Endothelial cell of umbilical vein (primary cell): ENCODE measurements at regions not wholly inside any gene's neighbourhood (a gene's known extent, or its start where the extent isn't known, plus 50 kb on each side); places are given as distances from the start of the nearest gene placed in this dataset.

Source experiments
- BruUV-seq: library from RNA; stranded (reverse); fragments of 400-500 nt; replicated peaks from 2 replicates; lab custom pipeline; 2021; lab: Mats Ljungman, UMichigan
- CTCF ChIA-PET: fragments of 300-600, 350-600 bp; sonication (Branson Sonifier 250); formaldehyde crosslinking; loops from one replicate; lab custom pipeline; 2021; ENCODE audit warnings: antibody characterized with exemption, inconsistent platforms; lab: Charles Lee
- POLR2A ChIA-PET: fragments of 300-600, 350-600 bp; sonication (Branson Sonifier 250); formaldehyde crosslinking; loops from one replicate; lab custom pipeline; 2021; ENCODE audit warnings: antibody characterized with exemption, inconsistent platforms; lab: Charles Lee
- DNase-seq: peaks from one replicate; pipeline ENCODE4 v3.0.0-alpha.2; 2011; ENCODE audit warnings: low read depth, low spot score
- FAIRE-seq: peaks from 2 replicates; lab custom pipeline; 2011; peaks lifted over from hg19 to GRCh38; lab: Jason Lieb, UNC
- H2AFZ ChIP-seq: 2 replicates; pipeline ENCODE4 v1.6.0; 2012; ENCODE audit warnings: low read depth, low read length, control low read depth, inconsistent platforms
- H3K27ac ChIP-seq: 2 replicates; pipeline ENCODE4 v1.5.1; 2011; ENCODE audit warnings: low read depth, mild to moderate bottlenecking, control low read depth, low read length, moderate library complexity; ENCODE audit not compliant: insufficient read depth
- H3K27me3 ChIP-seq, 2 experiments: 2 replicates each; pipeline versions ENCODE4 v1.6.0 to v1.6.1; 2011; ENCODE audit warnings: low read length in 2 of 2, mixed read lengths in 1 of 2; ENCODE audit not compliant: control insufficient read depth in 2 of 2, insufficient read depth in 2 of 2
- H3K36me3 ChIP-seq, 2 experiments: 2 replicates in 1 of 2; 3 replicates in 1 of 2; pipeline ENCODE4 v1.5.1; 2011; ENCODE audit warnings: low read length in 2 of 2, mild to moderate bottlenecking in 1 of 2, moderate library complexity in 1 of 2; ENCODE audit not compliant: control insufficient read depth in 2 of 2, insufficient read depth in 2 of 2; ENCODE audit errors: extremely low read depth in 1 of 2
- H3K4me1 ChIP-seq: 3 replicates; pipeline ENCODE4 v1.5.1; 2011; ENCODE audit warnings: mild to moderate bottlenecking, low read length; ENCODE audit not compliant: control insufficient read depth, insufficient read depth; ENCODE audit errors: extremely low read depth
- H3K4me2 ChIP-seq: 2 replicates; pipeline ENCODE4 v1.6.1; 2011; ENCODE audit warnings: low read length, control low read depth, mixed read lengths; ENCODE audit not compliant: insufficient read depth
- H3K4me3 ChIP-seq, 3 experiments: fragments of 200-600 bp in 1 of 3; sonication (generic), shearing (Covaris generic) in 1 of 3; replicated peaks in 1 of 3; 2 replicates each; pipeline ENCODE4 v1.5.1; 2011 to 2016; ENCODE audit warnings: control low read depth in 3 of 3, low read length in 3 of 3, mild to moderate bottlenecking in 2 of 3, inconsistent platforms in 1 of 3, low read depth in 1 of 3, moderate library complexity in 1 of 3; ENCODE audit not compliant: insufficient read depth in 1 of 3
- H3K79me2 ChIP-seq: 2 replicates; pipeline ENCODE4 v1.6.0; 2012; ENCODE audit warnings: low read length, inconsistent platforms; ENCODE audit not compliant: control insufficient read depth, insufficient read depth
- H3K9ac ChIP-seq: replicated peaks from 2 replicates; pipeline ENCODE3; 2011; ENCODE audit warnings: low read length, control low read depth; ENCODE audit not compliant: insufficient read depth; ENCODE audit errors: extremely low read depth
- H3K9me1 ChIP-seq: replicated peaks from 3 replicates; pipeline ENCODE4 v1.6.0; 2011; ENCODE audit warnings: mild to moderate bottlenecking, low read length; ENCODE audit not compliant: control insufficient read depth, insufficient read depth; ENCODE audit errors: extremely low read depth
- H3K9me3 ChIP-seq: replicated peaks from 2 replicates; pipeline ENCODE4 v1.5.1; 2012; ENCODE audit warnings: low read length, inconsistent platforms; ENCODE audit not compliant: control insufficient read depth, insufficient read depth
- H4K20me1 ChIP-seq: replicated peaks from 2 replicates; pipeline ENCODE3; 2011; ENCODE audit warnings: mild to moderate bottlenecking, low read length; ENCODE audit not compliant: control insufficient read depth, insufficient read depth; ENCODE audit errors: extremely low read depth
- EZH2 ChIP-seq: IDR thresholded peaks from 2 replicates; pipeline ENCODE4 v1.6.1; 2012; ENCODE audit warnings: borderline replicate concordance, low read depth, mild to moderate bottlenecking, moderate library complexity, low read length, inconsistent platforms; ENCODE audit not compliant: severe bottlenecking
- FOS ChIP-seq: IDR thresholded peaks from 2 replicates; pipeline ENCODE4 v1.6.1; 2011; ENCODE audit warnings: mild to moderate bottlenecking, low read length, moderate library complexity, borderline replicate concordance; ENCODE audit not compliant: insufficient read depth
- GATA2 ChIP-seq: IDR thresholded peaks from 2 replicates; pipeline ENCODE4 v1.7.0; 2011; ENCODE audit warnings: low read depth, mild to moderate bottlenecking, moderate library complexity, mixed read lengths, low read length; ENCODE audit not compliant: insufficient read length, insufficient read depth
- JUN ChIP-seq: IDR thresholded peaks from 2 replicates; pipeline ENCODE4 v1.6.1; 2011; ENCODE audit warnings: borderline replicate concordance, low read depth; ENCODE audit not compliant: insufficient read length, insufficient read depth
- MAX ChIP-seq: IDR thresholded peaks from 2 replicates; pipeline ENCODE4 v1.6.1; 2011; ENCODE audit not compliant: insufficient read depth, insufficient read length
- MYC ChIP-seq: IDR thresholded peaks from one replicate; pipeline ENCODE4 v1.6.1; 2011; ENCODE audit warnings: mild to moderate bottlenecking, low read depth, low read length
- POLR2A ChIP-seq: IDR thresholded peaks from 2 replicates; pipeline ENCODE4 v1.6.1; 2012; ENCODE audit warnings: low read depth, mild to moderate bottlenecking, control low read depth, low read length
- POLR2AphosphoS5 ChIP-seq: IDR thresholded peaks from 2 replicates; pipeline ENCODE4 v1.6.1; 2012; ENCODE audit warnings: low read depth, mild to moderate bottlenecking, control low read depth, low read length, moderate library complexity; ENCODE audit not compliant: insufficient read depth
- dilution Hi-C: fragments of 300-500 bp; cut with MboI; formaldehyde crosslinking; loops from one replicate; pipeline ENCODE4 v1.15.0; 2019; ENCODE audit warnings: low sequenced_read_pairs; ENCODE audit not compliant: extremely low pct_ligation_motif_present
- intact Hi-C: fragments of 100-400 bp; cut with micrococcal nuclease; formaldehyde crosslinking; loops from one replicate; pipeline ENCODE4 v1.10.0; 2022
- TF ChIP-seq, protein P1 (sequence below), 2 donors: IDR thresholded peaks; 1 replicate in 1 of 2; 2 replicates in 1 of 2; pipeline ENCODE4 v1.5.1; 2011; ENCODE audit warnings: low read length in 2 of 2, mild to moderate bottlenecking in 2 of 2, moderate library complexity in 2 of 2, control low read depth in 1 of 2, inconsistent platforms in 1 of 2, low read depth in 1 of 2; ENCODE audit not compliant: insufficient read depth in 1 of 2; ENCODE audit errors: extremely low read depth in 1 of 2

- Histone ChIP-seq H2AFZ (no peak overlapping the region), H4K20me1 (no peaks in the 10 kb centered on the region), H3K9ac (no peak overlapping the region), H3K27ac (no peak overlapping the region), H3K4me3 (no peak overlapping the region), H3K9me1 (no peaks in the 10 kb centered on the region), H3K4me1 (no peaks in the 10 kb centered on the region), H3K9me3 (no peaks in the 10 kb centered on the region), H3K79me2 (no peaks in the 10 kb centered on the region), H3K36me3 (no peaks in the 10 kb centered on the region), H3K4me2 (no peak overlapping the region), H3K27me3 (peaks cover 2 to 6% of the 10 kb centered on the region in 2 experiments)
- BruUV-seq, result no TSS peak
- TF ChIP-seq MAX (no peak), MYC (no peak), POLR2AphosphoS5 (no peak), EZH2 (no peak), JUN (no peak), GATA2 (no peak), FOS (no peak), POLR2A (no peak)
- TF ChIP-seq, protein P1, sequence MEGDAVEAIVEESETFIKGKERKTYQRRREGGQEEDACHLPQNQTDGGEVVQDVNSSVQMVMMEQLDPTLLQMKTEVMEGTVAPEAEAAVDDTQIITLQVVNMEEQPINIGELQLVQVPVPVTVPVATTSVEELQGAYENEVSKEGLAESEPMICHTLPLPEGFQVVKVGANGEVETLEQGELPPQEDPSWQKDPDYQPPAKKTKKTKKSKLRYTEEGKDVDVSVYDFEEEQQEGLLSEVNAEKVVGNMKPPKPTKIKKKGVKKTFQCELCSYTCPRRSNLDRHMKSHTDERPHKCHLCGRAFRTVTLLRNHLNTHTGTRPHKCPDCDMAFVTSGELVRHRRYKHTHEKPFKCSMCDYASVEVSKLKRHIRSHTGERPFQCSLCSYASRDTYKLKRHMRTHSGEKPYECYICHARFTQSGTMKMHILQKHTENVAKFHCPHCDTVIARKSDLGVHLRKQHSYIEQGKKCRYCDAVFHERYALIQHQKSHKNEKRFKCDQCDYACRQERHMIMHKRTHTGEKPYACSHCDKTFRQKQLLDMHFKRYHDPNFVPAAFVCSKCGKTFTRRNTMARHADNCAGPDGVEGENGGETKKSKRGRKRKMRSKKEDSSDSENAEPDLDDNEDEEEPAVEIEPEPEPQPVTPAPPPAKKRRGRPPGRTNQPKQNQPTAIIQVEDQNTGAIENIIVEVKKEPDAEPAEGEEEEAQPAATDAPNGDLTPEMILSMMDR (IDR thresholded peaks at IDR 0.05; ENCODE audit: extremely low read depth in 1 of 2, insufficient read depth in 1 of 2, low read depth in 1 of 2, low read length in 2 of 2), result no peak
- no peak for FAIRE-seq
- CTCF ChIA-PET, result no interaction called here
- POLR2A ChIA-PET, result no interaction called here
- DNase-seq, result no peak
- intact Hi-C loops, result no loop called here
- dilution Hi-C loops, result loop anchor here (25.0 kb wide), 1 partner anchor 219 kb away; no protein-coding TSS in a partner anchor
These were observed 243.1 kb downstream of the FOXD2 start for GRCh38 chr1:47680815-47681475.
